Nucleus accumbens (tissue), 56 donors: ENCODE measurements at regions not wholly inside any gene's neighbourhood (a gene's known extent, or its start where the extent isn't known, plus 50 kb on each side); places are given as distances from the start of the nearest gene placed in this dataset.

Experiments used
- DNase-seq, 56 donors: peaks; one replicate each; lab custom pipeline; 2025; lab: John Stamatoyannopoulos, UW

DNA sequence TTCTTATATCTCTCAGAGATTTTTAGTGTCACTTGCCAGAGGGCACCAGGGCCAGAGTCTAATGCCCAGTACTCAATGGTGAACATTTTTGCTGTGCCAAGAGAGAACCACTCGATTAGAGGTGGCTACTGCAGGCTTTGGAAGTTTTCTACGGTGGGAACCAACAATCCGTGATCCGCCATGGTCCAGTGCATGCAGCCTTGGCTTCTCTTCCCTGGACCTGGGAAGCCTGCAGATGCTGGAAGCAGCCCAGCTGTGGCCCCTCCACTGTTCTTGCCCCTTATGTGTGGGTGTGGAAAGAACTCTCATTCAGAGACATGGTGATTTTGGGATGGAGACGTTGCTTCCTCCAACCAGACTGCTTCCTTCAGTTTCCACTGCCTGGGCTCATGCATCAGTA lies 224.2 kb downstream of the TSHZ3 start:
- DNase-seq: no peak

DNA sequence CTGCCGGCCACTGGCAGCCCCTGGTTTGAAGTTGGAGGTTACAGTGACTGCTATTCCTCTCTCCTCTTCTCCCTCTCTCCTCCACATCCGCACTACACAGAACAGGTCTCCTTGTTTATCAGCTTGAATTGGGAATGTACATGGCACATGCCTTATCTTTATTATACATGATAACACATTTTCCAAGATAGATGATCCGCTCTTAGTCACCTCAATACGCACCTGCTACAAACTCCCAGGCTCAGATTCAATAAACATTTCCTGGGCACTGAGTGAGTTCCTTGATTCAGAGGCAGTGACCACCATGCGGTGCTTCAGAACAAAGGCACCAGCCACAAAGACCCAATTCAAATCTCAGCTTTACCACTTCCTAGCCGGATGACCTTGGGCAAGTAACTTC lies 227.7 kb downstream of the TSHZ3 start:
- no peak for DNase-seq

DNA sequence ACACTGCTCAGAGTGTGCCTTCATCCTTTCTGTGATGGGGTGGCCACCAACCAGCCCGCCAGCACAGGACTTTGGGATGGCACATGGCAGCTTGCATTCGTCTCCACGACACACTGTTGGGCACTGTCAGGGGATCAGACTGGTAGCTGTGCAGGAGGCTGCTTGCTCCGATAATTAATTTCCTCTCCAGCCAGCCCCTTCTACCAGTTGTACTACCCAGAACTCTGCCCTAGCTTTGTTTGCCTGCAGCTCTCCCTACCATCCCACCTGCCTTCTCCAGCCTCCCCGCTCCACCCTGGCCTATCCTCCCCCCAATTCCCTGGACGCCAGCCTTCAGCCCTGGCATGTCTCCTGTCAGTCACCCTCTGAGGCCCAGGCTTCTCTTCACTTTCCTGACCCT lies 228.3 kb downstream of the TSHZ3 start:
- no peak for DNase-seq

GRCh38 chr19:31119951-31120690 lies 229.1 kb downstream of the TSHZ3 start:
- DNase-seq: no peak

DNA sequence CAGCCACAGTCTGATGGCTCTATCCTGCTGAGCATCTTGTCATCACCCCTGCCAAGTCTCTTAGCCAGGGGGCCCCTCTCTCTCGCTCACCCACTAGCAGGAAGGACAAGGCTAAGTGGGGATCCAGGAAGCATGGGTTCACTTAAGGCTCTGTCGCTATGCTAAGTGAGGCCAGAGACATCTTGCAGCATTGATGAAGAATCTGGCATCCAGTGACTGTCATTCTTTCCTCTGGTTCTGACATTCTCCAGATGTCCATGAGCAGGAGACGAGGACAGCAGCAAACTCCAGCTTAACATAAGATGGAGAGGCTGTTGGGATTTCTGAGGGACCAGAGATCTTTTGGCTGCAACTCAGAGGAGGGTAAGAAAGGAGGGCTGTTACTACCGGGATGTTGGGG lies 230.2 kb downstream of the TSHZ3 start:
- no peak for DNase-seq

- DNase-seq: peak in 5 of 56 donors; percentile 3 to 10 (median 4)
Measured at GRCh38 chr19:31118287-31118955, 230.8 kb downstream of the TSHZ3 start.

GRCh38 chr19:31114585-31114984 lies 234.7 kb downstream of the TSHZ3 start:
- DNase-seq: no peak

DNA sequence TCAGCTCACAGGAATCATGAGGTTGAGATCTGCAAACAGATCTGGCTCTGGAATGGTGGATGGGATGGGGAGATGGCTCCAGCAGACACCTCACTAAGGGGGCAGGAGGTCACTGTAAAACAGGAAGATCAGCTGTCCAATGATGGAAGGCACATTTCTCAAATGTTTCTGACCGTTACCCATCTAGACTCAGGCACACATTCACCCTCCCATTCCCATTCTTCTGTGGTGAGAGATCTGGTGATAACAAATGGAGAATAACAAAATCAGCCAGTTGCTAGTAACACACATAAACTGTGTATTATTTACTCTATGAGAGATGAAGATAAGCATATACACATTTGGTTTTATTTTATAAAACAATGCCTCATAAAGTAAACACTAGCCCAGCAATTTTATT lies 235.9 kb downstream of the TSHZ3 start:
- no peak for DNase-seq

- DNase-seq: no peak
Measured at GRCh38 chr19:31112158-31112557, 237.1 kb downstream of the TSHZ3 start.

DNA sequence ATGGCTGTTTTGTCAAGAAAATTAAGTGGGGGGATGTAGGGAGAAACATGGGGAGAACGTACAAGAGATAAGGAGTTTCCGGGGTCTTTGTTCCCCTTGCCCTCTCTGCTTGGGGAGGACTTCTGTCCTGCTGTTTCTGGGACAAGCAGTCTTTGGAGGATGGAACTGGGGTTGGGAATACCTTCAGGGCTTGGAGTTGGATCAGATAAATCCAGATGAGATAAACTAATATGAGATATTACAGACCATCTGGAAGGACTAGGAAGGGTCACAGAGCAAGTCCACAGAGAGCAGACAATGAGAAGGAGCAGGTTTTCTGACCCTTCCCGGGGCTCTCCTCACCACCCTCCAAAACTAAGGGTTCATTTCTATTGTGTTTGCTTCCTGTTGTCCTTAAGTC lies 237.5 kb downstream of the TSHZ3 start:
- no peak for DNase-seq

GRCh38 chr19:31110336-31110735 lies 238.9 kb downstream of the TSHZ3 start:
- DNase-seq: peak in 1 of 56 donors; percentile 6

- no peak for DNase-seq
Measured at GRCh38 chr19:31109636-31110035, 239.6 kb downstream of the TSHZ3 start.

DNA sequence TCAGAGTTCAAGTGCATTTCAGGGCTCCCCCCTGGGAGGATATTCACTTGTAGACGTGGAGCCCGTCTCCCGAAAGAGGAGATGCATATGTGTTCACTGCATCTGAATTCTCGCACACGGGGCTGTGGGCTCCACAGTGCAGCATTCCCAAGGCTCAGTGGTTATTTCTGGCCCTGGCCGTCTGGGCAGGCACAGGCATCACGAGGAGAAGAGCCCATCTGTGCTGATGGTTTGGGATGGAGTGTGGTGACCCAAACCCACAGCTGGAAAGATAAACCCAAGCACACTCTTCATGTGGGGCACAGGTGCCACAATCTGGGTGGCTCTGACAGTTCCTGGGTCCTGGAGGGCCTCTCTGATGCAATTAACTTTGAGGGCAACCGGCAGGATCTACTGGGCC lies 242.1 kb downstream of the TSHZ3 start:
- DNase-seq: no peak

DNA sequence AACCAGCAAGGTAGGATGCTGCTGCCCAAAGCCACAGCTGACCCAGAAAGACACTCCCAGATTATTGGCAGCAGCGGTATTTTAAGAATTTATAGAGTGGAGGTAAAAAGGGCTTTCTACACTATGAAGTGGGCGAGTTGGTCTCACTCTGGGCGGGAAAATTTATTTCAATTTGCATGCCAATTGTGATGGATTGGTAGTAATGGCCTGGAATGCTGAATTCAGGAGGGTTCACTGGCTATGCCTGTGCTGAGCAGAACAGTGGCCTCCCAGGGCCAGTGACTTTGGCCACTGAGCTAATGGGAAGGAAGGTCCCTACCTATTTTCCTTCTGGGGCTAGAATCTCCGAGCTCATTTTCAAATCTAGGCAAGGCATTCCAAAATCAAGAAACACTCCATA lies 243.5 kb downstream of the TSHZ3 start:
- no peak for DNase-seq

DNA sequence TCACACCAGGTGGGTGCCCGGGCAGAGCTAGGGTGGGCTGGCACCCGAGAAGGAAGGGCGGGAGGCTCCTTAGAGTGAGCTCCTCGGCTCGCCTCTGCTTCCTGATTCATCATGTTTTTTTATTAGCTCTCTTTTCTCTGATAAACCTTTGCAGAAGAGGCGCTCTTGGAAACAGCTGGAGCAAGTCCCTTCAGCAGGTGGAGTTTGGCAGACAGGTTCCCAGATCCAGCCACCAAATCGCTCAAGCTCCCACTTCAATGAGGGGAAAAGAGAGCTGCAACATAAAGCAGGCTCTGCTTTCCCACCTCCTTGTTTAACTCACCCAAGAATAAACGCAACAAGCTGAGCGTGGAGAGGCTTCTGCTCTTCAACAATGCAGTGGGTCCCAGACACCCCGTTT lies 244.8 kb downstream of the TSHZ3 start:
- DNase-seq: no peak

DNA sequence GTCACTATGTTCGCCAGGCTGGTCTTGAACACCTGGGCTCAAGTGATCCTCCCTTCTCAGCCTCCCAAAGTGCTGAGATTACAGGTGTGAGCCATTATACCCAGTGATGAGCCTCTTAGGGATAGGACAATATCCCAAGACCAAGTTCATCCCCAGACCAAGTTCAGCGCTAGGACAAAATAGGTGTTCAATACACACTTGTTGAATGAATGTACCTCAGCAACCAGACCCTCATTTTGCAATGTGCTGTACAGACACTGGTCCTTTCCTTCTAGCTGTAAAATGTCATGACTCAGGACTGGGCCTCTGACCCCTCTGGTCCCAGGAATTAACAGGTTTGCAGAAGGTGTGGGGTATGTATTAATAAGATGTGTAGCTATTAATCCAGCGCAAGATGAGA lies 246.0 kb downstream of the TSHZ3 start:
- no peak for DNase-seq

DNA sequence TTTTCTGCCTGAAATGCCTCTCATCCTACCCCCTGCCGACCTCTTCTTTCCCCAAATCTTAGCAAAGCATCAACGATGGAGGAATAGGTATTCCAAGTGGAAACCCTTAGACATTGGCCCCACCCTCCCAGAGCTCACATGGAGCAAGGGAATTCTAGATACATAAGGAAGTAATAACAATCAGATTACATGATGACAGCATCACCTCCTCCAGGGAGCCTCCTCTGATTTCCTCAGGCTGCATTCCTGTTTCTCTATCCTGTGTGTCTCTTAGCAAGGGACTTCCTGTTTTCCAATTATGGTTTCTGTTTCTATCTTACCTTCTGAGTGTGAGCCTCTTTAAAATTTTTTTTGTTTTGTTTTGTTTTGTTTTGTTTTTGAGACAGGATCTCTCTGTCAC lies 246.6 kb downstream of the TSHZ3 start:
- DNase-seq: no peak

DNA sequence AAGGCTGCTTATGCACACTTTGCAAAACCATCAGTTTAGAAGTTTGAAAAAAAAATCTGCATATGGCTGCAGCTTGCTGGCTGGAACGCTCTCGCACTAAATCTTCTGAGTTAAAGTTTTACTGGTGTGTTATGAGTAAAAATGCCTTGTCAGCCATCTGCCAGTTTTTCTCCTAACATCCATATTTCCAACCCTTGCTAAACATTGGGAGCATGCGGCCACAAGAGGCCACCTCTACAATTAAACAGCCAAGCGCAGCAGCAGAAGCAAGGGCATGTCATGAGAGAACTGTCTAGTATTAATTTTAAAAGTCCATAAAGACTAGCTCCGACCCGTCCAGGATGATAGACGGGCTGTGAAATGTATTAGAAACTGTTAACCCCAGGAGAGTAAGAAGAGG lies 248.3 kb downstream of the TSHZ3 start:
- DNase-seq: no peak

GRCh38 chr19:31100206-31100590 lies 249.0 kb downstream of the TSHZ3 start:
- DNase-seq: no peak

GRCh38 chr19:31099515-31100205 lies 249.6 kb downstream of the TSHZ3 start:
- DNase-seq: no peak

GRCh38 chr19:31098836-31099235 lies 250.4 kb downstream of the TSHZ3 start:
- no peak for DNase-seq
